ENCODE measurements at regions not wholly inside any gene's neighbourhood (a gene's known extent, or its start where the extent isn't known, plus 50 kb on each side); places are given as distances from the start of the nearest gene placed in this dataset.
"Not testable (repeated sequence)": the region's sequence is repeated elsewhere in the genome, so short reads cannot be mapped to it uniquely, and the experiment has no call there.

- no peaks in the 10 kb centered on the region for H3K36me3 ChIP-seq (ENCODE audit: low read depth)
- H3K9ac ChIP-seq = no peak overlapping the region
- H3F3A ChIP-seq (ENCODE audit: insufficient read depth) = no peaks in the 10 kb centered on the region
- H3K79me2 ChIP-seq (ENCODE audit: insufficient read depth) = no peaks in the 10 kb centered on the region
- H4K20me1 ChIP-seq (ENCODE audit: insufficient read depth) = no peaks in the 10 kb centered on the region
- H3K9me3 ChIP-seq (ENCODE audit: low read depth) = no peaks in the 10 kb centered on the region
- no peaks in the 10 kb centered on the region for H3K27me3 ChIP-seq (replicated peaks; ENCODE audit: insufficient read depth)
- TF ChIP-seq EZH2phosphoT487 (IDR thresholded peaks at IDR 0.05; ENCODE audit: insufficient read depth, low read depth) (no peak), EZH2 (IDR thresholded peaks at IDR 0.05; ENCODE audit: insufficient read depth, poor library complexity, severe bottlenecking) (no peak)
- H3K9me2 ChIP-seq (ENCODE audit: insufficient read depth) = no peaks in the 10 kb centered on the region
- H3K4me3 ChIP-seq = no peak overlapping the region
- 36 to 45% methylated on average over 3 of the region's 3 CpGs for WGBS, 2 experiments (ENCODE audit: low coverage in 1 of 2, low lambda C conversion rate in 2 of 2, missing lambda C conversion rate in 2 of 2)
- no peaks in the 10 kb centered on the region for H3K4me1 ChIP-seq (ENCODE audit: insufficient read depth)
- DNase-seq = no peak
- H2AFZ ChIP-seq = no peak overlapping the region
- in situ Hi-C loops (cut with MboI) = no loop called here
- H3K27ac ChIP-seq = no peak overlapping the region
- no peak overlapping the region for H3K4me2 ChIP-seq (ENCODE audit: unreplicated experiment)
Observed at GRCh38 chr7:110311556-110311955, 779.4 kb upstream of the LRRN3 start.

DNA sequence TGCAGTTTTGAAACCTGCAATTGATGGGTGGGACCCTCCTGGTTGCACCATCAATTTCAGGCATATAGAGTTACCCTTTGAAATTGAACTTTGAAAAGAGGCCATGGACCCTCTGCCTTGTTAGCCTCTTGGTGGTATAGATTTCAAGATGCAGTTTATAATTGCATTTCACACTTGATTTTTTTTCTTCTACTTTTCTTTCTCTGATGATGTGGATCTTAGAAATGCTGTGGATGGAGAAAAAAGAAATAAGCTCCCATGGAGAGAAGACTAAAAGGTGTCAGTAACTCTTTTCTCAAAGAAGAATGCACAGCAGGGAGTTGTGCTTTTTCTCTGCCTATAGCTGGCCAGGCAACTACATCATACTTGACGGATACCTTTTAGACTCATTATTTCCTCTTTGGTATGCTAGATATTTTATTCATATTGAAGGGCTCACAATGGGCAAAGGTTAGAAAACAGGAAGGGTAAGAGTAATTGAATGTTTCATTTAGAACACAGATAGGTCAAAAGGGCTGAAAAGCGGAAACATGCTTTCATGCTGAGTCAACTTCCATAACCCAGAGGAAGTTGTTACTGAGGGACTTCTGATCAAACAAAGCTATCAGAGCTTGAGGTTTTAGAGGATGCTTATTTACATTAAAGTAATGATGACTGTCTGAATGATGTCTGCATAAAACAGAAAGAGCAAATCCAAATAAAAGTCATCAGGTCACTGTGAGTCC is 773.2 kb upstream of the LRRN3 start:
- DNase-seq = no peak
- H3K27ac ChIP-seq = no peak overlapping the region
- H3K4me2 ChIP-seq (ENCODE audit: unreplicated experiment) = no peak overlapping the region
- H3F3A ChIP-seq (ENCODE audit: insufficient read depth) = no peaks in the 10 kb centered on the region
- H3K4me1 ChIP-seq (ENCODE audit: insufficient read depth) = no peaks in the 10 kb centered on the region
- WGBS, 2 experiments (ENCODE audit: low coverage in 1 of 2, low lambda C conversion rate in 2 of 2, missing lambda C conversion rate in 2 of 2) = 25 to 28% methylated on average over 2 of the region's 2 CpGs
- TF ChIP-seq EZH2 (IDR thresholded peaks at IDR 0.05; ENCODE audit: insufficient read depth, poor library complexity, severe bottlenecking) (no peak), EZH2phosphoT487 (IDR thresholded peaks at IDR 0.05; ENCODE audit: insufficient read depth, low read depth) (no peak)
- H3K4me3 ChIP-seq = no peak overlapping the region
- H3K9me2 ChIP-seq (ENCODE audit: insufficient read depth) = no peaks in the 10 kb centered on the region
- no peak overlapping the region for H3K9ac ChIP-seq
- H2AFZ ChIP-seq = no peak overlapping the region
- in situ Hi-C loops (cut with MboI) = no loop called here
- H3K27me3 ChIP-seq (replicated peaks; ENCODE audit: insufficient read depth) = no peaks in the 10 kb centered on the region
- H4K20me1 ChIP-seq (ENCODE audit: insufficient read depth) = no peaks in the 10 kb centered on the region
- no peaks in the 10 kb centered on the region for H3K79me2 ChIP-seq (ENCODE audit: insufficient read depth)
- H3K36me3 ChIP-seq (ENCODE audit: low read depth) = no peaks in the 10 kb centered on the region
- no peaks in the 10 kb centered on the region for H3K9me3 ChIP-seq (ENCODE audit: low read depth)

- H3K27me3 ChIP-seq (replicated peaks; ENCODE audit: insufficient read depth); in situ Hi-C loops (cut with MboI); H3F3A ChIP-seq (ENCODE audit: insufficient read depth); H2AFZ ChIP-seq; H3K9ac ChIP-seq; H3K4me1 ChIP-seq (ENCODE audit: insufficient read depth); H4K20me1 ChIP-seq (ENCODE audit: insufficient read depth); H3K9me3 ChIP-seq (ENCODE audit: low read depth); H3K79me2 ChIP-seq (ENCODE audit: insufficient read depth); H3K4me3 ChIP-seq; H3K36me3 ChIP-seq (ENCODE audit: low read depth); H3K4me2 ChIP-seq (ENCODE audit: unreplicated experiment); H3K27ac ChIP-seq; H3K9me2 ChIP-seq (ENCODE audit: insufficient read depth); DNase-seq: not testable (repeated sequence)
- WGBS, 2 experiments (ENCODE audit: low coverage in 1 of 2, low lambda C conversion rate in 2 of 2, missing lambda C conversion rate in 2 of 2) = 10 to 11% methylated on average over 5 of the region's 5 CpGs
Observed at GRCh38 chr7:110320285-110320684, 770.6 kb upstream of the LRRN3 start.

- no peak for DNase-seq
- Histone ChIP-seq H3F3A (ENCODE audit: insufficient read depth) (no peaks in the 10 kb centered on the region), H3K27me3 (replicated peaks; ENCODE audit: insufficient read depth) (no peaks in the 10 kb centered on the region), H3K79me2 (ENCODE audit: insufficient read depth) (no peaks in the 10 kb centered on the region), H3K9ac (no peak overlapping the region), H3K4me3 (no peak overlapping the region), H4K20me1 (ENCODE audit: insufficient read depth) (no peaks in the 10 kb centered on the region), H3K9me2 (ENCODE audit: insufficient read depth) (no peaks in the 10 kb centered on the region), H3K36me3 (ENCODE audit: low read depth) (no peaks in the 10 kb centered on the region), H3K9me3 (ENCODE audit: low read depth) (no peaks in the 10 kb centered on the region), H3K4me1 (ENCODE audit: insufficient read depth) (no peaks in the 10 kb centered on the region), H3K27ac (no peak overlapping the region), H3K4me2 (ENCODE audit: unreplicated experiment) (no peak overlapping the region), H2AFZ (no peak overlapping the region)
- in situ Hi-C loops (cut with MboI) = no loop called here
- WGBS, 2 experiments (ENCODE audit: low coverage in 1 of 2, low lambda C conversion rate in 2 of 2, missing lambda C conversion rate in 2 of 2) = 0 to 2% methylated on average over 2 of the region's 2 CpGs
- TF ChIP-seq EZH2phosphoT487 (IDR thresholded peaks at IDR 0.05; ENCODE audit: insufficient read depth, low read depth) (no peak), EZH2 (IDR thresholded peaks at IDR 0.05; ENCODE audit: insufficient read depth, poor library complexity, severe bottlenecking) (no peak)
Observed at GRCh38 chr7:110322796-110323195, 768.1 kb upstream of the LRRN3 start.

DNA sequence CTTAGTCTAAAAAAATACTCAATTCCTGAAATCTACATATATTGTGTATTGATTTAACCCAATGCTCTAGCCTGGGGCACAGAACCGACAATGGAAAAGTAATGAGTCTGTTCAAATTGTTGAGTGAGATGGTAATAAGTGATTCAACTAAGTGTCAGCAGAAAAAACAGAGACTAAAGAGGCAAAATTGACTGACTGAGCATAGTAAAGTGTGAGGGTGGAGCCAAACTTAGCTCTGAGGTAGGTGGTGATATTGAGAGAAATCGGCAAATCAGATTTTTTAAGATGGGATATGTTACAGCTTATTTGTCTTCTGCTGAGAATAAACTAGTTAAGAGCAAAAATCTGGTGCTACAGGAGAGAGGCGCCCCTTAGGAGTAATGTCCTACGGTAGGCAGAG is 764.0 kb upstream of the LRRN3 start:
- Histone ChIP-seq H3K4me1 (ENCODE audit: insufficient read depth) (no peaks in the 10 kb centered on the region), H3K36me3 (ENCODE audit: low read depth) (no peaks in the 10 kb centered on the region), H3K27me3 (replicated peaks; ENCODE audit: insufficient read depth) (no peaks in the 10 kb centered on the region), H3F3A (ENCODE audit: insufficient read depth) (no peaks in the 10 kb centered on the region), H3K27ac (no peak overlapping the region), H4K20me1 (ENCODE audit: insufficient read depth) (no peaks in the 10 kb centered on the region), H3K4me2 (ENCODE audit: unreplicated experiment) (no peak overlapping the region), H2AFZ (no peak overlapping the region), H3K9me3 (ENCODE audit: low read depth) (no peaks in the 10 kb centered on the region), H3K79me2 (ENCODE audit: insufficient read depth) (no peaks in the 10 kb centered on the region), H3K4me3 (no peak overlapping the region), H3K9me2 (ENCODE audit: insufficient read depth) (no peaks in the 10 kb centered on the region), H3K9ac (no peak overlapping the region)
- WGBS, 2 experiments (ENCODE audit: low coverage in 1 of 2, low lambda C conversion rate in 2 of 2, missing lambda C conversion rate in 2 of 2) = 49 to 59% methylated on average over 4 of the region's 4 CpGs
- TF ChIP-seq EZH2phosphoT487 (IDR thresholded peaks at IDR 0.05; ENCODE audit: insufficient read depth, low read depth) (no peak), EZH2 (IDR thresholded peaks at IDR 0.05; ENCODE audit: insufficient read depth, poor library complexity, severe bottlenecking) (no peak)
- DNase-seq = no peak
- in situ Hi-C loops (cut with MboI) = no loop called here
